ENCODE measurements at regions not wholly inside any gene's neighbourhood (a gene's known extent, or its start where the extent isn't known, plus 50 kb on each side); places are given as distances from the start of the nearest gene placed in this dataset.

- WGBS (ENCODE audit: missing lambda C conversion rate), result 33% methylated on average over 4 of the region's 4 CpGs
- TF ChIP-seq, protein P1, sequence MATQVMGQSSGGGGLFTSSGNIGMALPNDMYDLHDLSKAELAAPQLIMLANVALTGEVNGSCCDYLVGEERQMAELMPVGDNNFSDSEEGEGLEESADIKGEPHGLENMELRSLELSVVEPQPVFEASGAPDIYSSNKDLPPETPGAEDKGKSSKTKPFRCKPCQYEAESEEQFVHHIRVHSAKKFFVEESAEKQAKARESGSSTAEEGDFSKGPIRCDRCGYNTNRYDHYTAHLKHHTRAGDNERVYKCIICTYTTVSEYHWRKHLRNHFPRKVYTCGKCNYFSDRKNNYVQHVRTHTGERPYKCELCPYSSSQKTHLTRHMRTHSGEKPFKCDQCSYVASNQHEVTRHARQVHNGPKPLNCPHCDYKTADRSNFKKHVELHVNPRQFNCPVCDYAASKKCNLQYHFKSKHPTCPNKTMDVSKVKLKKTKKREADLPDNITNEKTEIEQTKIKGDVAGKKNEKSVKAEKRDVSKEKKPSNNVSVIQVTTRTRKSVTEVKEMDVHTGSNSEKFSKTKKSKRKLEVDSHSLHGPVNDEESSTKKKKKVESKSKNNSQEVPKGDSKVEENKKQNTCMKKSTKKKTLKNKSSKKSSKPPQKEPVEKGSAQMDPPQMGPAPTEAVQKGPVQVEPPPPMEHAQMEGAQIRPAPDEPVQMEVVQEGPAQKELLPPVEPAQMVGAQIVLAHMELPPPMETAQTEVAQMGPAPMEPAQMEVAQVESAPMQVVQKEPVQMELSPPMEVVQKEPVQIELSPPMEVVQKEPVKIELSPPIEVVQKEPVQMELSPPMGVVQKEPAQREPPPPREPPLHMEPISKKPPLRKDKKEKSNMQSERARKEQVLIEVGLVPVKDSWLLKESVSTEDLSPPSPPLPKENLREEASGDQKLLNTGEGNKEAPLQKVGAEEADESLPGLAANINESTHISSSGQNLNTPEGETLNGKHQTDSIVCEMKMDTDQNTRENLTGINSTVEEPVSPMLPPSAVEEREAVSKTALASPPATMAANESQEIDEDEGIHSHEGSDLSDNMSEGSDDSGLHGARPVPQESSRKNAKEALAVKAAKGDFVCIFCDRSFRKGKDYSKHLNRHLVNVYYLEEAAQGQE (IDR thresholded peaks at IDR 0.05), result no peak
- TF ChIP-seq KDM1A (IDR thresholded peaks at IDR 0.05; ENCODE audit: low read depth), result no peak
- H3K4me1 ChIP-seq, result no peaks in the 10 kb centered on the region
- POLR2A ChIA-PET, result no interaction called here
- H3K4me2 ChIP-seq, result no peak overlapping the region
- H3K9me3 ChIP-seq, result no peaks in the 10 kb centered on the region
- CTCF ChIA-PET, result no interaction called here
- DNase-seq (ENCODE audit: low read depth in 1 of 2, low spot score in 1 of 2) (no peak), ATAC-seq (no peak), FAIRE-seq (no peak)
- no peak overlapping the region for H3K4me3 ChIP-seq
- H3K27ac ChIP-seq, result no peak overlapping the region
Measured at GRCh38 chr4:183380901-183381300, 58.7 kb upstream of the CLDN24 start.

GRCh38 chr4:183383606-183384005 is 60.8 kb upstream of the CDKN2AIP start:
- no peak for DNase-seq (ENCODE audit: low read depth in 1 of 2, low spot score in 1 of 2)
- no peak for FAIRE-seq
- ATAC-seq, result no peak
- ChIA-PET CTCF (no interaction called here), POLR2A (no interaction called here)
- Histone ChIP-seq H3K4me1 (no peaks in the 10 kb centered on the region), H3K9me3 (no peaks in the 10 kb centered on the region), H3K4me3 (no peak overlapping the region), H3K27ac (no peak overlapping the region), H3K4me2 (no peak overlapping the region)
- no CpG with 5 or more reads among the region's 7 CpGs for WGBS (ENCODE audit: missing lambda C conversion rate)
- no peak for TF ChIP-seq EP300 (IDR thresholded peaks at IDR 0.05)
- no peak for TF ChIP-seq CEBPB (IDR thresholded peaks at IDR 0.05)
- no peak for TF ChIP-seq JUN (IDR thresholded peaks at IDR 0.05)
- no peak for TF ChIP-seq SMC3 (IDR thresholded peaks at IDR 0.05)
- TF ChIP-seq CHD4 (IDR thresholded peaks at IDR 0.05; ENCODE audit: borderline replicate concordance), result no peak
- TF ChIP-seq BCL3 (IDR thresholded peaks at IDR 0.05), result no peak
- no peak for TF ChIP-seq ZNF302 (CRISPR knock-in tag; IDR thresholded peaks at IDR 0.05)
- TF ChIP-seq PHF8 (IDR thresholded peaks at IDR 0.05; ENCODE audit: borderline replicate concordance, low read depth), result no peak
- TF ChIP-seq MAFK (IDR thresholded peaks at IDR 0.05; ENCODE audit: partially characterized antibody), result no peak
- no peak for TF ChIP-seq TFCP2L1 (CRISPR knock-in tag; IDR thresholded peaks at IDR 0.05)
- TF ChIP-seq, protein P2, sequence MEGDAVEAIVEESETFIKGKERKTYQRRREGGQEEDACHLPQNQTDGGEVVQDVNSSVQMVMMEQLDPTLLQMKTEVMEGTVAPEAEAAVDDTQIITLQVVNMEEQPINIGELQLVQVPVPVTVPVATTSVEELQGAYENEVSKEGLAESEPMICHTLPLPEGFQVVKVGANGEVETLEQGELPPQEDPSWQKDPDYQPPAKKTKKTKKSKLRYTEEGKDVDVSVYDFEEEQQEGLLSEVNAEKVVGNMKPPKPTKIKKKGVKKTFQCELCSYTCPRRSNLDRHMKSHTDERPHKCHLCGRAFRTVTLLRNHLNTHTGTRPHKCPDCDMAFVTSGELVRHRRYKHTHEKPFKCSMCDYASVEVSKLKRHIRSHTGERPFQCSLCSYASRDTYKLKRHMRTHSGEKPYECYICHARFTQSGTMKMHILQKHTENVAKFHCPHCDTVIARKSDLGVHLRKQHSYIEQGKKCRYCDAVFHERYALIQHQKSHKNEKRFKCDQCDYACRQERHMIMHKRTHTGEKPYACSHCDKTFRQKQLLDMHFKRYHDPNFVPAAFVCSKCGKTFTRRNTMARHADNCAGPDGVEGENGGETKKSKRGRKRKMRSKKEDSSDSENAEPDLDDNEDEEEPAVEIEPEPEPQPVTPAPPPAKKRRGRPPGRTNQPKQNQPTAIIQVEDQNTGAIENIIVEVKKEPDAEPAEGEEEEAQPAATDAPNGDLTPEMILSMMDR (IDR thresholded peaks at IDR 0.05), result no peak
- no peak for TF ChIP-seq FOXS1 (CRISPR knock-in tag; IDR thresholded peaks at IDR 0.05)
- no peak for TF ChIP-seq POLR2A (IDR thresholded peaks at IDR 0.05; ENCODE audit: low read length)
- TF ChIP-seq EHMT2 (IDR thresholded peaks at IDR 0.05; ENCODE audit: low read depth), result no peak
- TF ChIP-seq EHF (CRISPR knock-in tag; IDR thresholded peaks at IDR 0.05), result no peak
- TF ChIP-seq RCOR1 (IDR thresholded peaks at IDR 0.05; ENCODE audit: low read depth, low read length), result no peak
- TF ChIP-seq POLR2AphosphoS2 (conservative IDR thresholded peaks at IDR 0.05; ENCODE audit: low read length), result no peak

- CTCF ChIA-PET, result interaction anchor here (1.3 kb wide), 1 partner anchor 23 kb away, joined by 3 read pairs; no protein-coding TSS in a partner anchor
- H3K4me1 ChIP-seq, result no peaks in the 10 kb centered on the region
- H3K9me3 ChIP-seq, result no peaks in the 10 kb centered on the region
- H3K27ac ChIP-seq, result no peak overlapping the region
- FAIRE-seq (no peak), DNase-seq (ENCODE audit: low read depth in 1 of 2, low spot score in 1 of 2) (no peak), ATAC-seq (no peak)
- TF ChIP-seq JUN (IDR thresholded peaks at IDR 0.05) (no peak), CHD2 (IDR thresholded peaks at IDR 0.05; ENCODE audit: low read length, partially characterized antibody) (no peak), CBX8 (IDR thresholded peaks at IDR 0.05) (no peak)
- POLR2A ChIA-PET, result no interaction called here
- 11% methylated on average over 1 of the region's 1 CpG for WGBS (ENCODE audit: missing lambda C conversion rate)
- H3K4me2 ChIP-seq, result no peak overlapping the region
- H3K4me3 ChIP-seq, result no peak overlapping the region
Measured at GRCh38 chr4:183384516-183384915, 59.9 kb upstream of the CDKN2AIP start.
